ENCODE measurements at regions not wholly inside any gene's neighbourhood (a gene's known extent, or its start where the extent isn't known, plus 50 kb on each side); places are given as distances from the start of the nearest gene placed in this dataset.

GRCh38 chr3:6518709-6519345 lies 342.1 kb upstream of the GRM7 start:
- H3K9me3 Mint-ChIP-seq, result peaks cover 2 to 16% (median 9%) of the 10 kb centered on the region in 7 donors
- H3K9me3 ChIP-seq (replicated peaks in 1 of 2; ENCODE audit: control insufficient read depth in 1 of 2, insufficient read depth in 1 of 2, low read length in 2 of 2), result peaks cover 14 to 21% of the 10 kb centered on the region in 2 donors
- DNase-seq, result no peak
- no peak overlapping the region for H2AFZ ChIP-seq (ENCODE audit: insufficient read depth, low read depth, low read length, poor library complexity, severe bottlenecking)
- no peaks in the 10 kb centered on the region for H3K36me3 ChIP-seq (replicated peaks in 1 of 2; ENCODE audit: control insufficient read depth in 1 of 2, insufficient read depth in 2 of 2, low read length in 2 of 2)
- no peak overlapping the region for H3K9ac ChIP-seq (ENCODE audit: insufficient read depth, low read length, poor library complexity, severe bottlenecking)
- H3K4me2 ChIP-seq (replicated peaks; ENCODE audit: extremely low read depth, low read length, poor library complexity, severe bottlenecking), result no peak overlapping the region
- H3K79me2 ChIP-seq (ENCODE audit: insufficient read depth, low read length), result no peaks in the 10 kb centered on the region
- 100% methylated on average over 4 of the region's 6 CpGs for WGBS (ENCODE audit: insufficient coverage)
- no peak overlapping the region for H3K27ac ChIP-seq (ENCODE audit: low read depth in 1 of 2, low read length in 2 of 2)
- H4K20me1 ChIP-seq (ENCODE audit: insufficient read depth, low read length), result no peaks in the 10 kb centered on the region
- no peak overlapping the region for H3K4me3 Mint-ChIP-seq
- no peaks in the 10 kb centered on the region for H3K36me3 Mint-ChIP-seq
- no peaks in the 10 kb centered on the region for H3K4me1 ChIP-seq (ENCODE audit: control insufficient read depth in 1 of 2, insufficient read depth in 2 of 2, low read length in 2 of 2)
- H3K4me3 ChIP-seq (replicated peaks in 1 of 3; ENCODE audit: low read depth in 2 of 3, low read length in 3 of 3), result no peak overlapping the region
- H3K27ac Mint-ChIP-seq, result no peak overlapping the region
- H3K27me3 Mint-ChIP-seq (ENCODE audit: low read depth in 3 of 3), result no peaks in the 10 kb centered on the region
- no peaks in the 10 kb centered on the region for H3K27me3 ChIP-seq (ENCODE audit: control insufficient read depth in 2 of 2, insufficient read depth in 2 of 2, low read length in 2 of 2)
- intact Hi-C loops (cut with micrococcal nuclease), result no loop called here
- TF ChIP-seq CTCF (IDR thresholded peaks at IDR 0.05), result no peak
- H3K4me1 Mint-ChIP-seq, result no peaks in the 10 kb centered on the region

GRCh38 chr3:6521369-6522113 lies 339.4 kb upstream of the GRM7 start:
- H3K4me1 Mint-ChIP-seq, result no peaks in the 10 kb centered on the region
- no peak overlapping the region for H2AFZ ChIP-seq (ENCODE audit: insufficient read depth, low read depth, low read length, poor library complexity, severe bottlenecking)
- H3K27me3 ChIP-seq (ENCODE audit: control insufficient read depth in 2 of 2, insufficient read depth in 2 of 2, low read length in 2 of 2), result no peaks in the 10 kb centered on the region
- peaks cover 2 to 14% (median 7%) of the 10 kb centered on the region in 7 donors for H3K9me3 Mint-ChIP-seq
- no peak overlapping the region for H3K4me3 ChIP-seq (replicated peaks in 1 of 3; ENCODE audit: low read depth in 2 of 3, low read length in 3 of 3)
- H3K4me2 ChIP-seq (replicated peaks; ENCODE audit: extremely low read depth, low read length, poor library complexity, severe bottlenecking), result no peak overlapping the region
- H3K9ac ChIP-seq (ENCODE audit: insufficient read depth, low read length, poor library complexity, severe bottlenecking), result no peak overlapping the region
- H3K27ac ChIP-seq (ENCODE audit: low read depth in 1 of 2, low read length in 2 of 2), result no peak overlapping the region
- H3K27ac Mint-ChIP-seq, result no peak overlapping the region
- no peak for TF ChIP-seq CTCF (IDR thresholded peaks at IDR 0.05)
- peaks cover 14 to 21% of the 10 kb centered on the region in 2 donors for H3K9me3 ChIP-seq (replicated peaks in 1 of 2; ENCODE audit: control insufficient read depth in 1 of 2, insufficient read depth in 1 of 2, low read length in 2 of 2)
- H3K4me3 Mint-ChIP-seq, result no peak overlapping the region
- intact Hi-C loops (cut with micrococcal nuclease), result no loop called here
- H3K36me3 Mint-ChIP-seq, result no peaks in the 10 kb centered on the region
- no peaks in the 10 kb centered on the region for H3K27me3 Mint-ChIP-seq (ENCODE audit: low read depth in 3 of 3)
- DNase-seq, result no peak
- H4K20me1 ChIP-seq (ENCODE audit: insufficient read depth, low read length), result no peaks in the 10 kb centered on the region
- no peaks in the 10 kb centered on the region for H3K79me2 ChIP-seq (ENCODE audit: insufficient read depth, low read length)
- WGBS (ENCODE audit: insufficient coverage), result no CpG with 5 or more reads among the region's 2 CpGs
- H3K4me1 ChIP-seq (ENCODE audit: control insufficient read depth in 1 of 2, insufficient read depth in 2 of 2, low read length in 2 of 2), result no peaks in the 10 kb centered on the region
- H3K36me3 ChIP-seq (replicated peaks in 1 of 2; ENCODE audit: control insufficient read depth in 1 of 2, insufficient read depth in 2 of 2, low read length in 2 of 2), result no peaks in the 10 kb centered on the region
